HG03064 (cell line): ENCODE measurements at regions not wholly inside any gene's neighbourhood (a gene's known extent, or its start where the extent isn't known, plus 50 kb on each side); places are given as distances from the start of the nearest gene placed in this dataset.
A peak's percentile ranks its signal among the peaks of the same experiment; 100 is the strongest.
"Not testable (repeated sequence)": the region's sequence is repeated elsewhere in the genome, so short reads cannot be mapped to it uniquely, and the experiment has no call there.

ENCODE experiments used
- ATAC-seq: cut with Tn5 transposase; IDR thresholded peaks from one replicate; pipeline ENCODE4 v1.9.1; 2021; ENCODE audit warnings: low read depth; ENCODE audit not compliant: unreplicated experiment

GRCh38 chr1:70667494-70668170, 256.6 kb downstream of the CTH start:
- ATAC-seq = no peak

- no peak for ATAC-seq
Measured at GRCh38 chr1:70671006-70671405, 259.9 kb downstream of the CTH start.

GRCh38 chr1:70672442-70672888, 261.4 kb downstream of the CTH start:
- ATAC-seq = no peak

- ATAC-seq = no peak
Measured at GRCh38 chr1:70674941-70675685, 264.0 kb downstream of the CTH start.

GRCh38 chr1:70675737-70676156, 264.7 kb downstream of the CTH start:
- no peak for ATAC-seq

GRCh38 chr1:70685300-70686286, 274.5 kb downstream of the CTH start:
- peak; percentile 96 for ATAC-seq

- ATAC-seq = no peak
Measured at GRCh38 chr1:70688580-70688979, 277.5 kb downstream of the CTH start.

- no peak for ATAC-seq
Measured at GRCh38 chr1:70706381-70707037, 295.4 kb downstream of the CTH start.

- no peak for ATAC-seq
Measured at GRCh38 chr1:70707214-70707613, 296.1 kb downstream of the CTH start.

- no peak for ATAC-seq
Measured at GRCh38 chr1:70714149-70714548, 303.1 kb downstream of the CTH start.

- no peak for ATAC-seq
Measured at GRCh38 chr1:70717211-70717610, 306.1 kb downstream of the CTH start.

GRCh38 chr1:70717656-70718055, 306.6 kb downstream of the CTH start:
- no peak for ATAC-seq

- ATAC-seq = no peak
Measured at GRCh38 chr1:70718086-70718630, 307.1 kb downstream of the CTH start.

- no peak for ATAC-seq
Measured at GRCh38 chr1:70719154-70719553, 308.1 kb downstream of the CTH start.

- ATAC-seq = no peak
Measured at GRCh38 chr1:70720109-70720508, 309.0 kb downstream of the CTH start.

- no peak for ATAC-seq
Measured at GRCh38 chr1:70720521-70720920, 309.5 kb downstream of the CTH start.

- ATAC-seq = no peak
Measured at GRCh38 chr1:70727886-70728489, 316.9 kb downstream of the CTH start.

- ATAC-seq = not testable (repeated sequence)
Measured at GRCh38 chr1:70736518-70736917, 311.1 kb downstream of the PTGER3 start.

- no peak for ATAC-seq
Measured at GRCh38 chr1:70737125-70737524, 310.5 kb downstream of the PTGER3 start.

GRCh38 chr1:70738624-70739023, 309.0 kb downstream of the PTGER3 start:
- ATAC-seq = no peak
